HG03565 (cell line): ENCODE measurements at regions not wholly inside any gene's neighbourhood (a gene's known extent, or its start where the extent isn't known, plus 50 kb on each side); places are given as distances from the start of the nearest gene placed in this dataset.
"Not testable (repeated sequence)": the region's sequence is repeated elsewhere in the genome, so short reads cannot be mapped to it uniquely, and the experiment has no call there.

ENCODE experiments used
- ATAC-seq: cut with Tn5 transposase; IDR thresholded peaks from one replicate; pipeline ENCODE4 v1.9.1; 2021; ENCODE audit warnings: mild to moderate bottlenecking, moderate library complexity; ENCODE audit not compliant: unreplicated experiment

- no peak for ATAC-seq
Observed at GRCh38 chr15:70602834-70603560, 160.4 kb downstream of the UACA start.

- ATAC-seq: no peak
Observed at GRCh38 chr15:70602281-70602680, 161.1 kb downstream of the UACA start.

- no peak for ATAC-seq
Observed at GRCh38 chr15:70597945-70598344, 165.4 kb downstream of the UACA start.

GRCh38 chr15:70597056-70597603 lies 166.2 kb downstream of the UACA start:
- no peak for ATAC-seq

GRCh38 chr15:70596354-70597055 lies 166.9 kb downstream of the UACA start:
- ATAC-seq: no peak

- ATAC-seq: no peak
Observed at GRCh38 chr15:70593795-70594194, 169.6 kb downstream of the UACA start.

- no peak for ATAC-seq
Observed at GRCh38 chr15:70589728-70590127, 173.6 kb downstream of the UACA start.

- no peak for ATAC-seq
Observed at GRCh38 chr15:70589221-70589620, 174.1 kb downstream of the UACA start.

- no peak for ATAC-seq
Observed at GRCh38 chr15:70588613-70589012, 174.7 kb downstream of the UACA start.

GRCh38 chr15:70587896-70588567 lies 175.3 kb downstream of the UACA start:
- no peak for ATAC-seq

- ATAC-seq: not testable (repeated sequence)
Observed at GRCh38 chr15:70587012-70587634, 176.2 kb downstream of the UACA start.

- ATAC-seq: no peak
Observed at GRCh38 chr15:70586241-70586640, 177.1 kb downstream of the UACA start.

GRCh38 chr15:70585707-70586034 lies 177.7 kb downstream of the UACA start:
- ATAC-seq: no peak

- no peak for ATAC-seq
Observed at GRCh38 chr15:70584838-70585706, 178.3 kb downstream of the UACA start.

GRCh38 chr15:70584441-70584837 lies 178.9 kb downstream of the UACA start:
- no peak for ATAC-seq

- ATAC-seq: no peak
Observed at GRCh38 chr15:70583006-70583405, 180.4 kb downstream of the UACA start.

GRCh38 chr15:70582143-70582945 lies 181.0 kb downstream of the UACA start:
- ATAC-seq: no peak

GRCh38 chr15:70580958-70581357 lies 182.4 kb downstream of the UACA start:
- ATAC-seq: no peak

GRCh38 chr15:70580286-70580685 lies 183.1 kb downstream of the UACA start:
- no peak for ATAC-seq

GRCh38 chr15:70579766-70580165 lies 183.6 kb downstream of the UACA start:
- ATAC-seq: no peak
